OCI-LY1 (cell line): ENCODE measurements at regions not wholly inside any gene's neighbourhood (a gene's known extent, or its start where the extent isn't known, plus 50 kb on each side); places are given as distances from the start of the nearest gene placed in this dataset.

Source experiments
- CTCF ChIP-seq: fragments of 200-600 bp; sonication (generic), shearing (Covaris generic); IDR thresholded peaks from 2 replicates; pipeline ENCODE4 v1.5.1; 2017; ENCODE audit warnings: mild to moderate bottlenecking, antibody characterized with exemption, low read length, moderate library complexity, mixed read lengths
- EZH2 ChIP-seq: fragments of 200-600 bp; sonication (generic), shearing (Covaris generic); IDR thresholded peaks from 2 replicates; pipeline ENCODE4 v1.8.0; 2017; ENCODE audit warnings: borderline replicate concordance, mixed run types, mild to moderate bottlenecking, antibody characterized with exemption, low read length, moderate library complexity, mixed read lengths

GRCh38 chr1:231107600-231108326 lies 54.1 kb upstream of the TRIM67 start:
- TF ChIP-seq CTCF (no peak), EZH2 (no peak)
